Adrenal gland (tissue), 9 donors: ENCODE measurements at regions not wholly inside any gene's neighbourhood (a gene's known extent, or its start where the extent isn't known, plus 50 kb on each side); places are given as distances from the start of the nearest gene placed in this dataset.

Experiments
- DNase-seq, 7 donors: peaks; one replicate each; pipeline ENCODE4 v3.0.0-alpha.2; 2019 to 2020
- H3K27ac ChIP-seq, 5 donors: fragments of 200-600 bp; sonication (generic) in 4 of 5; 1 replicate in 3 of 5; 2 replicates in 2 of 5; pipeline versions ENCODE4 v1.5.1 to v1.8.0; 2016 to 2020; ENCODE audit warnings: mild to moderate bottlenecking in 1 of 5
- H3K27me3 ChIP-seq: fragments of 200-600 bp; 2 replicates; pipeline ENCODE4 v1.8.0; 2021
- H3K36me3 ChIP-seq, 2 donors: fragments of 200-600 bp; replicated peaks in 1 of 2; 1 replicate in 1 of 2; 2 replicates in 1 of 2; pipeline versions ENCODE4 v1.5.1 to v1.8.0; 2018 to 2022
- H3K4me1 ChIP-seq, 2 donors: fragments of 200-600 bp; replicated peaks in 1 of 2; 1 replicate in 1 of 2; 2 replicates in 1 of 2; pipeline versions ENCODE4 v1.5.1 to v1.8.0; 2018 to 2021
- H3K4me3 ChIP-seq, 4 donors: fragments of 200-600 bp; sonication (generic) in 3 of 4; one replicate each; pipeline ENCODE4 v1.5.1; 2016 to 2018
- H3K9me3 ChIP-seq, 3 donors: fragments of 200-600 bp; sonication (generic) in 1 of 3; replicated peaks in 1 of 3; 1 replicate in 2 of 3; 2 replicates in 1 of 3; pipeline versions ENCODE4 v1.5.1 to v1.8.0; 2016 to 2021
- POLR2A ChIP-seq, 2 donors: fragments of 450-650 bp; IDR thresholded peaks; one replicate each; pipeline ENCODE4 v1.6.1; 2017; ENCODE audit warnings: antibody characterized with exemption in 2 of 2, mild to moderate bottlenecking in 2 of 2, moderate library complexity in 1 of 2
- WGBS, 4 donors: extraction: QIAGEN DNeasy Blood & Tissue Kit in 2 of 4; methylation state at CpG; one replicate each; pipeline versions ENCODE4 v1.1.5 to v1.1.7; 2013 to 2017; 5-methylcytosine and 5-hydroxymethylcytosine counted together
- intact Hi-C, 2 donors: fragments of 100-400 bp; cut with DNase I; formaldehyde crosslinking; loops; one replicate each; pipeline versions ENCODE4 v1.14.1 to v1.15.0; 2022 to 2023
- TF ChIP-seq, protein P1 (sequence below), 6 experiments: fragments of 450-650 bp in 4 of 6; fragments of 200-600 bp in 2 of 6; sonication (generic) in 1 of 6; IDR thresholded peaks; 1 replicate in 5 of 6; 2 replicates in 1 of 6; pipeline versions ENCODE4 v1.5.1 to v1.8.0; 2016 to 2021; ENCODE audit warnings: antibody characterized with exemption in 6 of 6, mild to moderate bottlenecking in 2 of 6, moderate library complexity in 1 of 6
- donor health status: healthy with polysubstance abuse.
- donor health status: Bipolar disorder and iron deficiency.
- donor health status: DM: yes; HTN: yes; CAD: no.
- donor health status: DM: no; HTN: no; CAD: no.
- donor health status: DM: no; HTN: no; CAD: no.

GRCh38 chr16:55265926-55266325 lies 58.1 kb upstream of the IRX6 start:
- peaks cover 3% of the 10 kb centered on the region for H3K27me3 ChIP-seq
- H3K4me1 ChIP-seq: no peaks in the 10 kb centered on the region
- no peak for TF ChIP-seq POLR2A (IDR thresholded peaks at IDR 0.05)
- TF ChIP-seq, protein P1, sequence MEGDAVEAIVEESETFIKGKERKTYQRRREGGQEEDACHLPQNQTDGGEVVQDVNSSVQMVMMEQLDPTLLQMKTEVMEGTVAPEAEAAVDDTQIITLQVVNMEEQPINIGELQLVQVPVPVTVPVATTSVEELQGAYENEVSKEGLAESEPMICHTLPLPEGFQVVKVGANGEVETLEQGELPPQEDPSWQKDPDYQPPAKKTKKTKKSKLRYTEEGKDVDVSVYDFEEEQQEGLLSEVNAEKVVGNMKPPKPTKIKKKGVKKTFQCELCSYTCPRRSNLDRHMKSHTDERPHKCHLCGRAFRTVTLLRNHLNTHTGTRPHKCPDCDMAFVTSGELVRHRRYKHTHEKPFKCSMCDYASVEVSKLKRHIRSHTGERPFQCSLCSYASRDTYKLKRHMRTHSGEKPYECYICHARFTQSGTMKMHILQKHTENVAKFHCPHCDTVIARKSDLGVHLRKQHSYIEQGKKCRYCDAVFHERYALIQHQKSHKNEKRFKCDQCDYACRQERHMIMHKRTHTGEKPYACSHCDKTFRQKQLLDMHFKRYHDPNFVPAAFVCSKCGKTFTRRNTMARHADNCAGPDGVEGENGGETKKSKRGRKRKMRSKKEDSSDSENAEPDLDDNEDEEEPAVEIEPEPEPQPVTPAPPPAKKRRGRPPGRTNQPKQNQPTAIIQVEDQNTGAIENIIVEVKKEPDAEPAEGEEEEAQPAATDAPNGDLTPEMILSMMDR (IDR thresholded peaks at IDR 0.05): no peak
- no peak for DNase-seq
- intact Hi-C loops: no loop called here
- H3K36me3 ChIP-seq: no peaks in the 10 kb centered on the region
- WGBS, 4 donors: 69 to 89% (median 82%) methylated on average over 2 of the region's 2 CpGs
- H3K4me3 ChIP-seq: no peak overlapping the region
- no peak overlapping the region for H3K27ac ChIP-seq
- no peaks in the 10 kb centered on the region for H3K9me3 ChIP-seq

GRCh38 chr16:55271945-55272513 lies 52.0 kb upstream of the IRX6 start:
- TF ChIP-seq, protein P1 (IDR thresholded peaks at IDR 0.05): no peak
- no peak for TF ChIP-seq POLR2A (IDR thresholded peaks at IDR 0.05)
- 72 to 81% (median 79%) methylated on average over 5 of the region's 5 CpGs for WGBS, 4 donors
- H3K4me3 ChIP-seq: no peak overlapping the region
- intact Hi-C loops: no loop called here
- no peaks in the 10 kb centered on the region for H3K4me1 ChIP-seq
- H3K9me3 ChIP-seq: no peaks in the 10 kb centered on the region
- no peaks in the 10 kb centered on the region for H3K27me3 ChIP-seq
- no peaks in the 10 kb centered on the region for H3K36me3 ChIP-seq
- DNase-seq: no peak
- no peak overlapping the region for H3K27ac ChIP-seq

DNA sequence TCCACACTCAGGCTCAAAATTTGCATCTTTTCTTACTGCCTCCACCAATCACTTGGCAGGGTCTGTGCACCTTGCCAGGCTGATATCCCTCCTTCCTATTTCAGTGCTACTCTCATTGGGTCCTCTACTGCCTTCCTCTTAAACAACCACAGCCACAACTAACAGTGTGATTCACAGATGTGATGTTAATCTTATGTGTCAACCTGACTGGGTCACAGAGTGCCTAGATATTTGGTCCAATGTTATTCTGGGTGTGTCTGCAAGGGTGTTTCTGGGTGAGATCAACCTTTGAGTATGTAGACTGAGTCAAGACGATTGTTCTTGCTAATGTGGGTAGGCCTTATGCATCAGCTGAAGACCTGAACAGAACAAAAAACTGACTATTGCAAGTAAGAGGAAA lies 51.3 kb upstream of the IRX6 start:
- no peak for TF ChIP-seq POLR2A (IDR thresholded peaks at IDR 0.05)
- TF ChIP-seq, protein P1 (IDR thresholded peaks at IDR 0.05): no peak
- 45 to 71% (median 53%) methylated on average over 1 of the region's 1 CpG for WGBS, 4 donors
- H3K4me1 ChIP-seq: no peaks in the 10 kb centered on the region
- H3K27me3 ChIP-seq: no peaks in the 10 kb centered on the region
- H3K36me3 ChIP-seq: no peaks in the 10 kb centered on the region
- no peak overlapping the region for H3K27ac ChIP-seq
- intact Hi-C loops: no loop called here
- no peaks in the 10 kb centered on the region for H3K9me3 ChIP-seq
- H3K4me3 ChIP-seq: no peak overlapping the region
- DNase-seq: no peak

GRCh38 chr16:55273356-55273755 lies 50.6 kb upstream of the IRX6 start:
- no peak overlapping the region for H3K27ac ChIP-seq
- H3K4me3 ChIP-seq: no peak overlapping the region
- no peaks in the 10 kb centered on the region for H3K36me3 ChIP-seq
- intact Hi-C loops: no loop called here
- H3K9me3 ChIP-seq: no peaks in the 10 kb centered on the region
- TF ChIP-seq, protein P1 (IDR thresholded peaks at IDR 0.05): no peak
- TF ChIP-seq POLR2A (IDR thresholded peaks at IDR 0.05): no peak
- H3K4me1 ChIP-seq: no peaks in the 10 kb centered on the region
- no peak for DNase-seq
- 82 to 88% (median 85%) methylated on average over 7 of the region's 7 CpGs for WGBS, 4 donors
- H3K27me3 ChIP-seq: no peaks in the 10 kb centered on the region
